Endometrial microvascular endothelial cells (primary cell): ENCODE measurements at regions not wholly inside any gene's neighbourhood (a gene's known extent, or its start where the extent isn't known, plus 50 kb on each side); places are given as distances from the start of the nearest gene placed in this dataset.

Source experiments
- in situ Hi-C: cut with HindIII; loops from 2 replicates; pipeline ENCODE4 v1.10.0; 2017; ENCODE audit warnings: low sequenced_read_pairs, low pct_unique_long_range_greater_than_20kb; ENCODE audit errors: inconsistent ontology term

- in situ Hi-C loops: no loop called here
These were observed 294.8 kb upstream of the UMPS start for GRCh38 chr3:124435467-124435866.

GRCh38 chr3:124438813-124439212, 291.4 kb upstream of the UMPS start:
- in situ Hi-C loops: no loop called here

- in situ Hi-C loops: no loop called here
These were observed 290.6 kb upstream of the UMPS start for GRCh38 chr3:124439603-124440002.

GRCh38 chr3:124441766-124442165, 288.5 kb upstream of the UMPS start:
- in situ Hi-C loops: no loop called here

- in situ Hi-C loops: no loop called here
These were observed 287.8 kb upstream of the UMPS start for GRCh38 chr3:124442463-124442862.

GRCh38 chr3:124443446-124443845, 286.8 kb upstream of the UMPS start:
- in situ Hi-C loops: no loop called here

- in situ Hi-C loops: no loop called here
These were observed 286.2 kb upstream of the UMPS start for GRCh38 chr3:124444075-124444474.

- in situ Hi-C loops: no loop called here
These were observed 285.4 kb upstream of the UMPS start for GRCh38 chr3:124444896-124445295.

GRCh38 chr3:124447845-124448244, 282.4 kb upstream of the UMPS start:
- in situ Hi-C loops: no loop called here

GRCh38 chr3:124448954-124449353, 281.3 kb upstream of the UMPS start:
- in situ Hi-C loops: no loop called here

GRCh38 chr3:124450366-124450765, 279.9 kb upstream of the UMPS start:
- in situ Hi-C loops: no loop called here

- in situ Hi-C loops: no loop called here
These were observed 278.5 kb upstream of the UMPS start for GRCh38 chr3:124451630-124452317.

- in situ Hi-C loops: no loop called here
These were observed 277.1 kb upstream of the UMPS start for GRCh38 chr3:124453189-124453588.

- in situ Hi-C loops: no loop called here
These were observed 274.4 kb upstream of the UMPS start for GRCh38 chr3:124455891-124456290.

- in situ Hi-C loops: no loop called here
These were observed 273.7 kb upstream of the UMPS start for GRCh38 chr3:124456506-124456905.

GRCh38 chr3:124459678-124460077, 270.6 kb upstream of the UMPS start:
- in situ Hi-C loops: no loop called here

- in situ Hi-C loops: no loop called here
These were observed 269.1 kb upstream of the UMPS start for GRCh38 chr3:124461126-124461525.

- in situ Hi-C loops: no loop called here
These were observed 268.2 kb upstream of the UMPS start for GRCh38 chr3:124461838-124462632.

GRCh38 chr3:124463234-124463633, 267.0 kb upstream of the UMPS start:
- in situ Hi-C loops: no loop called here
